ENCODE measurements at regions not wholly inside any gene's neighbourhood (a gene's known extent, or its start where the extent isn't known, plus 50 kb on each side); places are given as distances from the start of the nearest gene placed in this dataset.

GRCh38 chr9:1115370-1115769 is 65.2 kb downstream of the DMRT2 start:
- no peaks in the 10 kb centered on the region for H3K36me3 Mint-ChIP-seq (ENCODE audit: low read depth)
- no peak overlapping the region for H3K4me3 Mint-ChIP-seq
- H3K27ac Mint-ChIP-seq = no peak overlapping the region
- no peaks in the 10 kb centered on the region for H3K27me3 Mint-ChIP-seq (ENCODE audit: insufficient read depth)
- H3K4me1 Mint-ChIP-seq (ENCODE audit: low read depth) = no peaks in the 10 kb centered on the region
- no peaks in the 10 kb centered on the region for H3K9me3 Mint-ChIP-seq
- DNase-seq (ENCODE audit: low spot score) = no peak
- intact Hi-C loops (cut with micrococcal nuclease) = loop anchor here (10.0 kb wide), 1 partner anchor 619 kb away; no protein-coding TSS in a partner anchor

DNA sequence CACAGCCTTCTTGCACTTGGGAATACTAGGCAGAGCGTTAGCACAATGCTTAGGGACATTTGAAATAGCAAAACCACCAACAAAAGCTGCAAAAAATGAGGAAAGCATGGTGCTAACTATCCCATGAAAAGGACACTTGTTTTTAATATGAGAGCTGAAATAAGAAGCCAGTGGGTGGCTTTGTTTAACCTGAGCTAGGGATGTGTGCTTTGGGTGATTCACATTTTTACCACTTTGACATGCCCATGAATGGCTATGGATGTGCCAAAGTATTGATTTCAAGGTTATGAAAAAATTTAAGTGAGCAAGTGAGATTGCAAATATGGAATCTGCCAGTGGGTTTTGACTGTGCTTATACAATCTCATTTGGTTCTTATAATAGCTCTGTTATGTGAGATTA is 67.3 kb downstream of the DMRT2 start:
- intact Hi-C loops (cut with micrococcal nuclease) = loop anchor here (10.0 kb wide), 1 partner anchor 617 kb away; no protein-coding TSS in a partner anchor
- DNase-seq (ENCODE audit: low spot score) = no peak
- Mint-ChIP-seq H3K27me3 (ENCODE audit: insufficient read depth) (peaks cover 2% of the 10 kb centered on the region), H3K9me3 (no peaks in the 10 kb centered on the region), H3K4me3 (no peak overlapping the region), H3K27ac (no peak overlapping the region), H3K36me3 (ENCODE audit: low read depth) (no peaks in the 10 kb centered on the region), H3K4me1 (ENCODE audit: low read depth) (no peaks in the 10 kb centered on the region)

DNA sequence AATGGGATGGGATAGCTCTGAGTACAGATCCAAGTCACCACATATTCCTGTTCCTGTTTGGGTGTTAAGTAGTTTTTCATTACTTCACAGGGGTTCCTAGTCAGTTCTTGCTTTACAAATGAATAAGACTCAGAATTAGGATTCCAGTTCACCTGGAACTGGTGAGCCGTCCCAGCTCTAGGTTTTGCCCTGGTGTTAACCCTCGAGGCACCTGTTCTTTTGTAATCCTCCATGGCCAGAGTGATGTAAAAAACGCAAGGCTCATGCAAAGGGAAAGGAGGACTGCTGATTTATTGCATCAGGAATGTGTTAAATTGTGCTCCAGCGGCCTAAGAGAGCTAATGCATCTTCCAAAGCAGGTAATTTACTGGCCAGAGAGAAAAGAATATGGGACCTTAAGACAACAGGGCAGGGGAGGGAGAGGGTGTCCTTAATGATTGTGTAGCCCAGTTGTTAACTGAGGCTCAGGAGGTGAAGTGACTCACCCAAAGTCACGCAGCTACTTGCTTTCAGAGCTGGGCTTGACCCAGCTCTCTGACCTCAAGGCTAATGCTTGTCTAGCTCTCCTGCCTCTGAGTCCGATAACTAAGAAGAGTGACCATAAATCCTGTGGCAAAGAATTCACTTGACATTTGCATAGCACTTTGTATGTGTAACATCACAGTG is 70.5 kb downstream of the DMRT2 start:
- Mint-ChIP-seq H3K27me3 (ENCODE audit: insufficient read depth) (peaks cover 2% of the 10 kb centered on the region), H3K9me3 (no peaks in the 10 kb centered on the region), H3K4me1 (ENCODE audit: low read depth) (no peaks in the 10 kb centered on the region), H3K36me3 (ENCODE audit: low read depth) (no peaks in the 10 kb centered on the region), H3K27ac (no peak overlapping the region), H3K4me3 (no peak overlapping the region)
- intact Hi-C loops (cut with micrococcal nuclease) = no loop called here
- no peak for DNase-seq (ENCODE audit: low spot score)

DNA sequence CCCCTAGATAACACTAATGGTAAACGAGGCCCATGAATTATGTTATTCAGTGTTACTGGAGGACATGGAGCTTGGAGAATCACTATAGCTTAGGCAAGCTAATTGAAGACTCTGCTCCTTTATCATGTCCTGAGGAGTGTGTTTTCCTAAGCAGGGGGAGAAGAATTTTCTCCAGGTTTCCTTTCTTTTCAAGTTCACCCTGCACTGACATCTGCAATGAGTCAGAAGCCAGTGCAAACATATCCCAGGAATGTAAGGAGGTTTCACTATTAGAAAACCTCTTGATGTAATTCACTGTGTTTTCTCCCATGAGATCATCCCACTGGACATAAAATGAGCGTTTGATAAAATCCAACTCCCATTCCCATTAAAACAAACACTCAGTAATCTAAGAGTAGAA is 75.6 kb downstream of the DMRT2 start:
- no peak overlapping the region for H3K27ac Mint-ChIP-seq
- no peak overlapping the region for H3K4me3 Mint-ChIP-seq

GRCh38 chr9:1128046-1128445 is 77.9 kb downstream of the DMRT2 start:
- Mint-ChIP-seq H3K27ac (no peak overlapping the region), H3K36me3 (ENCODE audit: low read depth) (no peaks in the 10 kb centered on the region), H3K27me3 (ENCODE audit: insufficient read depth) (no peaks in the 10 kb centered on the region), H3K9me3 (peaks cover 3% of the 10 kb centered on the region), H3K4me3 (no peak overlapping the region), H3K4me1 (ENCODE audit: low read depth) (no peaks in the 10 kb centered on the region)
- no peak for DNase-seq (ENCODE audit: low spot score)
- intact Hi-C loops (cut with micrococcal nuclease) = no loop called here

More for the DNA sequence above, 75.6 kb downstream of the DMRT2 start:
- intact Hi-C loops (cut with micrococcal nuclease) = no loop called here
- Mint-ChIP-seq H3K4me1 (ENCODE audit: low read depth) (no peaks in the 10 kb centered on the region), H3K9me3 (no peaks in the 10 kb centered on the region), H3K27me3 (ENCODE audit: insufficient read depth) (peaks cover 2% of the 10 kb centered on the region), H3K36me3 (ENCODE audit: low read depth) (no peaks in the 10 kb centered on the region)
- DNase-seq (ENCODE audit: low spot score) = no peak

DNA sequence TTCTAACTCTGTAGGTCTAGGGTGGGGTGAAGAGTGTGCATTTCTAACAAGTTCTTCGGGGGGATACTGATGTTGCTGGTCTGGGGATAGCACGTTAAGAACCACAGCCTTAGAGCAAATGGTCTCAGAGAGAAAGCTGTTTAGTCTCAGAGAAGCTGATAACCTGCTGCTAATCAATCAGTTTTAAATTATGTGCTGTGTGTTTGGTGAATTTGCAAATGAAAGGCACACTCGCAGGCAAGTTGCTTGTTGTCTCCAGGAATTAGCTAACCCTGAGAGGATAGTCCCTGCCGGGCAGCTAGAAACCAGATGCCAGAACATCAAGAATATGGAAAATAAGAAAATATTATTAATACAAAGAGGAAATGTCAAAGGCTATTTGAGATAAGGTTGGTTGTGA is 79.2 kb downstream of the DMRT2 start:
- Mint-ChIP-seq H3K36me3 (ENCODE audit: low read depth) (no peaks in the 10 kb centered on the region), H3K4me3 (no peak overlapping the region), H3K27me3 (ENCODE audit: insufficient read depth) (no peaks in the 10 kb centered on the region), H3K27ac (no peak overlapping the region), H3K4me1 (ENCODE audit: low read depth) (no peaks in the 10 kb centered on the region), H3K9me3 (peaks cover 3% of the 10 kb centered on the region)
- no peak for DNase-seq (ENCODE audit: low spot score)
- intact Hi-C loops (cut with micrococcal nuclease) = no loop called here

DNA sequence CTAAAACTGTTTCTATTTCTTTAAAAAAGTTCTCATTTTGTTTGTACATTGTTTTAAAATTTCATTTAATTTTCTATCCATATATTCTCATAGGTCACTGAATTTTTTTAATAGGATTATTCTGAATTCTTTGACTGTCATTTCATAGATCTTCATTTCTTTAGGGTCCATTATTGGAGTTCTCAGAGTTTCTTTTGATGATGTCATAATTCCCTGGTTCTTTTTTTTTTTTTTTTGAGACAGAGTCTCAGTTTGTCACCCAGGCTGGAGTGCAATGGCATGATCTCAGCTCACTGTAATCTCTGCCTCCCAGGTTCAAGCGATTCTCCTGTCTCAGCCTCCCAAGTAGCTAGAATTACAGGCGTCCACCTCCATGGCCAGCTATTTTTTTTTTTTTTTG is 89.9 kb downstream of the DMRT2 start:
- intact Hi-C loops (cut with micrococcal nuclease) = no loop called here
- peaks cover 1% of the 10 kb centered on the region for H3K27me3 Mint-ChIP-seq (ENCODE audit: insufficient read depth)
- H3K4me3 Mint-ChIP-seq = no peak overlapping the region
- peaks cover 34% of the 10 kb centered on the region for H3K9me3 Mint-ChIP-seq
- no peak for DNase-seq (ENCODE audit: low spot score)
- H3K36me3 Mint-ChIP-seq (ENCODE audit: low read depth) = no peaks in the 10 kb centered on the region
- no peaks in the 10 kb centered on the region for H3K4me1 Mint-ChIP-seq (ENCODE audit: low read depth)
- H3K27ac Mint-ChIP-seq = no peak overlapping the region

DNA sequence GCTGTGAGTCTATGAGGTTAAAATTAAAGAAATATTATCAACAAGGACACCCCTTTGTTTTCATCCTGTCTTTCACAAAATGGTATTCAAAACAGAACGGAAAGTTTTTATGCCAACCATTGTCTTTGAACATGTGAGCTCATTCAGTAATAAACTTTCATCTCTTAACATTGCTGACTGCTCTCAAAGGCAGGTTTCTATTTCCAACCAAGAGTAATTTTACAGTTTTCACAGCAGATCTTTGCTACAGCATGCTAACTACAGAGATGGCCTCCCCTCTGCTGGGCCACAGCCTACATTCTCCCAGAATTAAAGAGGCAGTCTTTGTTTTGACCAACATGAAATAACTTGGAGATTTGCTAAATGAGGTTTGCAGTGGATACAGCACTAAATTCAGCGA is 101.5 kb downstream of the DMRT2 start:
- no peak overlapping the region for H3K27ac Mint-ChIP-seq

DNA sequence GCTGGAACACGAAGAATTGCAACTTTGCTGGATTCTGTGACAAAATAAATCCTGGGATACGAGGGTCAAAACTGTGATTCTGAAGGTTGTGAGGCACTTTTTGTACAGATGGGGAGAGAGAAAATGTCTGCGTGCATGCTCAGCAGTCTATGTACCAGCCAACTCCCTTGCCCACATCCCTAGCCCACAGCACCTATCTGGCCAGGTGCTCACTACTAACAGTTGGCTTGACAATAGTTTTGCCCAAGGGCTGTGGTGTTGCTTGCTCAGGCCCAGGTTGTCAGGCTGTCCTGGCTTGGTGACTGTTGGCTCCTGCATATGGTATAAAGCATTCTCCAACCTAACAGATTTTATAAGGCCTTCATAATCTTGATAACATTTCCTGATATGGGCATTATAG is 102.0 kb downstream of the DMRT2 start:
- intact Hi-C loops (cut with micrococcal nuclease) = no loop called here
- Mint-ChIP-seq H3K4me1 (ENCODE audit: low read depth) (no peaks in the 10 kb centered on the region), H3K9me3 (no peaks in the 10 kb centered on the region), H3K27me3 (ENCODE audit: insufficient read depth) (no peaks in the 10 kb centered on the region), H3K36me3 (ENCODE audit: low read depth) (no peaks in the 10 kb centered on the region), H3K4me3 (no peak overlapping the region), H3K27ac (no peak overlapping the region)
- DNase-seq (ENCODE audit: low spot score) = no peak

More for the DNA sequence above, 101.5 kb downstream of the DMRT2 start:
- H3K9me3 Mint-ChIP-seq = no peaks in the 10 kb centered on the region
- intact Hi-C loops (cut with micrococcal nuclease) = no loop called here
- DNase-seq (ENCODE audit: low spot score) = no peak
- no peaks in the 10 kb centered on the region for H3K36me3 Mint-ChIP-seq (ENCODE audit: low read depth)
- H3K4me1 Mint-ChIP-seq (ENCODE audit: low read depth) = no peaks in the 10 kb centered on the region
- H3K27me3 Mint-ChIP-seq (ENCODE audit: insufficient read depth) = no peaks in the 10 kb centered on the region
- H3K4me3 Mint-ChIP-seq = no peak overlapping the region

DNA sequence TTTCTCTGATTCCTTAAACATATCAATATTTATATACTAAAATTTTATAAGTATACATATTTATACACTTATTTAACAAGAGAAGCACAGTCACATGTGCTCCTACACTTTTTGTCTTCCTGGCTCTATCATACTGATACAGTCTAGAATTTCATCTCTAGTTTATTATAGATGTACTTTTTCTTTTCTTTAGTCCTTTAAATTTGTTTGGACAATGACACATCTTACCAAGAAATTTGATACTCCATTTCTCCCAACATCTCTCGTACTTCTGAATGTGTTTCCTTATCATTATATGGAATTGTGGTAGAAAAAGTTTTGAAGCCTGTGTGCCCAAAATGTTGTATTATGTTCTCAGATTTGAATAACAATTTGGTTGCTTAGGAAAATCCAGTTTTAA is 104.6 kb downstream of the DMRT2 start:
- DNase-seq (ENCODE audit: low spot score) = no peak
- no peak overlapping the region for H3K4me3 Mint-ChIP-seq
- H3K9me3 Mint-ChIP-seq = no peaks in the 10 kb centered on the region

DNA sequence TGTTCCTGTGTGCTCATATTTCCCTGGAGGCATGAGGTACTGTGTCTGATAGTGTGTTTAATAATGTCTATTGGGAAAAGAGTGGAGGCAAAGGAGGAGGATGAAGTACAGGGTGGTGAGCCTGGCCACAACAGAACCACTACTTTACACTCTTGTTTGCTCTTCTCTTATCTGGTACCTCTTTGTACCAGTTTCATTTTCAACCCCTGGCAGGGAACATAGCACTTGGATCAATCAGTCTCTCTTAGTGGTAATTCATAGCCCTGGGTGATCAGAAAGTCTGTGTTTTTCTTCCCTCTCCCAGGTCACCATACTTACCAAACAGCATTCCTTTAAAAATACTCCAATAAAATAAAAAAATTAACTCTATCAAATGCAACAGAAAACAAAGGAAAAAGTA is 105.4 kb downstream of the DMRT2 start:
- DNase-seq (ENCODE audit: low spot score) = no peak
- no peaks in the 10 kb centered on the region for H3K27me3 Mint-ChIP-seq (ENCODE audit: insufficient read depth)
- intact Hi-C loops (cut with micrococcal nuclease) = no loop called here
- H3K4me1 Mint-ChIP-seq (ENCODE audit: low read depth) = no peaks in the 10 kb centered on the region
- no peak overlapping the region for H3K4me3 Mint-ChIP-seq
- no peaks in the 10 kb centered on the region for H3K9me3 Mint-ChIP-seq
- no peak overlapping the region for H3K27ac Mint-ChIP-seq
- no peaks in the 10 kb centered on the region for H3K36me3 Mint-ChIP-seq (ENCODE audit: low read depth)

More for the DNA sequence above, 104.6 kb downstream of the DMRT2 start:
- H3K36me3 Mint-ChIP-seq (ENCODE audit: low read depth) = no peaks in the 10 kb centered on the region
- H3K4me1 Mint-ChIP-seq (ENCODE audit: low read depth) = no peaks in the 10 kb centered on the region
- intact Hi-C loops (cut with micrococcal nuclease) = no loop called here
- no peaks in the 10 kb centered on the region for H3K27me3 Mint-ChIP-seq (ENCODE audit: insufficient read depth)
- H3K27ac Mint-ChIP-seq = no peak overlapping the region

DNA sequence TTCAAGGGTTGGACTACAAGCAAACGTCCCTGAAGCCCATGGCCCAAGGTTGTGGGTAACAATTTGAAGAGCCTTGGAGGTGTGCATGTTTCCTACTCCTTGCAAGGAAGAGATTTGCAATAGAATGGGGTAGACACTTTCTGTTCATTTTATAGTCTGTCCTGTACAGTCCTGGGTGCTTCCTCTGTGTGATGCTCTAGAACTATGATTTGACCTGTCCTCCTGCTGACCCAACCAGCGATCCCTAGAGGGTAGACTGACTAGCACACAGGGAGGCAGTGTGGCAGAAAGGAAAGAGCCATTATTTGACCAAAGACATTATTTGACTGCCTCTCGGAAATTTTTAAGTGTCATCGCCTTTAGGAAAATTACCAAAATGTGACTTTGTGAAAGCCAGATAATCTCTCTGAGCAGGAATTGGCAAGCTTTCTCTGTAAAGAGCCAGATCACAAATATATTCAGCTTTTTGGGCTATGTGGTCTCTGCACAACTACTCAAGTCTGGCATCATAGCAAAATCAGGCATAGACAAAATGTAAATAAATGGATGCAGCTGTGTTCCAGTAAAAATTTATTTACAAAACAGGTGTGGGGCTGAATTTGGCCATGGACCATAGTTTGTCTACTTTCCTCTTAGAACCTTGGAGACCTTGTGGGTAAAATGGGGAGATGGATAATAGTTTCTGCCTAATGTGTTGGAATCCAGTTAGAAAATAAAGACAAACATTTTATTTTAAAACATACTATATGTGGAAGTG is 106.8 kb downstream of the DMRT2 start:
- Mint-ChIP-seq H3K27ac (no peak overlapping the region), H3K4me1 (ENCODE audit: low read depth) (no peaks in the 10 kb centered on the region), H3K36me3 (ENCODE audit: low read depth) (no peaks in the 10 kb centered on the region), H3K4me3 (no peak overlapping the region), H3K9me3 (no peaks in the 10 kb centered on the region), H3K27me3 (ENCODE audit: insufficient read depth) (no peaks in the 10 kb centered on the region)
- no peak for DNase-seq (ENCODE audit: low spot score)
- intact Hi-C loops (cut with micrococcal nuclease) = no loop called here

GRCh38 chr9:1157836-1158235 is 107.7 kb downstream of the DMRT2 start:
- DNase-seq (ENCODE audit: low spot score) = no peak
- Mint-ChIP-seq H3K4me1 (ENCODE audit: low read depth) (no peaks in the 10 kb centered on the region), H3K36me3 (ENCODE audit: low read depth) (no peaks in the 10 kb centered on the region), H3K27ac (no peak overlapping the region), H3K4me3 (no peak overlapping the region), H3K27me3 (ENCODE audit: insufficient read depth) (no peaks in the 10 kb centered on the region), H3K9me3 (no peaks in the 10 kb centered on the region)
- intact Hi-C loops (cut with micrococcal nuclease) = no loop called here

Measured in activated T-helper 1 cell treated with anti-CD3 and anti-CD28 coated beads, Interleukin-12 subunit alpha, Interleukin-12 subunit beta, Interleukin-2, Interleukin-4 antibody, amounts not matched to agents 30 ng/mL and 10 ng/mL and 1 ng/mL, durations not matched to agents 14 hours and 24 hours and 36 hours (primary cell).